HG03575 (cell line): ENCODE measurements at regions not wholly inside any gene's neighbourhood (a gene's known extent, or its start where the extent isn't known, plus 50 kb on each side); places are given as distances from the start of the nearest gene placed in this dataset.

ENCODE experiments used
- ATAC-seq: cut with Tn5 transposase; IDR thresholded peaks from one replicate; pipeline ENCODE4 v1.9.1; 2021; ENCODE audit not compliant: unreplicated experiment, insufficient number of reproducible peaks, low FRiP score; ENCODE audit errors: extremely low read depth

GRCh38 chr5:2696156-2696807 lies 55.2 kb downstream of the IRX2 start:
- no peak for ATAC-seq

GRCh38 chr5:2695200-2695891 lies 56.1 kb downstream of the IRX2 start:
- no peak for ATAC-seq

GRCh38 chr5:2691530-2691929 lies 59.9 kb downstream of the IRX2 start:
- ATAC-seq, result no peak

GRCh38 chr5:2690293-2690692 lies 61.2 kb downstream of the IRX2 start:
- no peak for ATAC-seq

GRCh38 chr5:2688586-2688985 lies 62.9 kb downstream of the IRX2 start:
- no peak for ATAC-seq

- ATAC-seq, result no peak
These were observed 63.7 kb downstream of the IRX2 start for GRCh38 chr5:2687746-2688145.

GRCh38 chr5:2686321-2687124 lies 65.0 kb downstream of the IRX2 start:
- no peak for ATAC-seq

- no peak for ATAC-seq
These were observed 65.7 kb downstream of the IRX2 start for GRCh38 chr5:2685651-2686272.

GRCh38 chr5:2684606-2685005 lies 66.9 kb downstream of the IRX2 start:
- ATAC-seq, result no peak

GRCh38 chr5:2683720-2684119 lies 67.8 kb downstream of the IRX2 start:
- ATAC-seq, result no peak

GRCh38 chr5:2681476-2681875 lies 70.0 kb downstream of the IRX2 start:
- ATAC-seq, result no peak

GRCh38 chr5:2680979-2681378 lies 70.5 kb downstream of the IRX2 start:
- no peak for ATAC-seq

- no peak for ATAC-seq
These were observed 73.8 kb downstream of the IRX2 start for GRCh38 chr5:2677689-2678088.

GRCh38 chr5:2675548-2675947 lies 75.9 kb downstream of the IRX2 start:
- no peak for ATAC-seq

GRCh38 chr5:2674456-2674855 lies 77.0 kb downstream of the IRX2 start:
- no peak for ATAC-seq

GRCh38 chr5:2670940-2671339 lies 80.5 kb downstream of the IRX2 start:
- no peak for ATAC-seq

- ATAC-seq, result no peak
These were observed 81.6 kb downstream of the IRX2 start for GRCh38 chr5:2669913-2670312.

GRCh38 chr5:2669259-2669658 lies 82.2 kb downstream of the IRX2 start:
- no peak for ATAC-seq

GRCh38 chr5:2666081-2666480 lies 85.4 kb downstream of the IRX2 start:
- ATAC-seq, result no peak

GRCh38 chr5:2663489-2663888 lies 88.0 kb downstream of the IRX2 start:
- ATAC-seq, result no peak
